Sigmoid colon (tissue), 6 donors: ENCODE measurements at regions not wholly inside any gene's neighbourhood (a gene's known extent, or its start where the extent isn't known, plus 50 kb on each side); places are given as distances from the start of the nearest gene placed in this dataset.

Experiments
- DNase-seq: peaks from one replicate; pipeline ENCODE4 v3.0.0-alpha.2; 2019
- H3K27ac ChIP-seq, 4 donors: fragments of 200-600 bp; sonication (generic); one replicate each; pipeline ENCODE4 v1.5.1; 2016 to 2019; ENCODE audit warnings: mild to moderate bottlenecking in 1 of 4
- H3K27me3 ChIP-seq, 3 donors: fragments of 200-600 bp; sonication (generic); one replicate each; pipeline ENCODE4 v1.5.1; 2019; ENCODE audit warnings: mild to moderate bottlenecking in 1 of 3
- H3K36me3 ChIP-seq, 4 donors: fragments of 200-600 bp; sonication (generic); one replicate each; pipeline ENCODE4 v1.5.1; 2016 to 2019
- H3K4me1 ChIP-seq, 4 donors: fragments of 200-600 bp; sonication (generic); one replicate each; pipeline ENCODE4 v1.5.1; 2017 to 2019
- H3K4me3 ChIP-seq, 4 donors: fragments of 200-600 bp; sonication (generic); one replicate each; pipeline ENCODE4 v1.5.1; 2017 to 2019; ENCODE audit warnings: mild to moderate bottlenecking in 2 of 4, moderate library complexity in 1 of 4
- H3K9me3 ChIP-seq, 4 donors: fragments of 200-600 bp in 3 of 4; sonication (generic) in 3 of 4; one replicate each; pipeline versions ENCODE4 v1.5.1 to v1.6.1; 2013 to 2019
- EP300 ChIP-seq, 4 donors: sonication (generic); formaldehyde crosslinking; IDR thresholded peaks; one replicate each; pipeline ENCODE4 v1.6.1; 2017; ENCODE audit warnings: antibody characterized with exemption in 4 of 4
- POLR2A ChIP-seq, 2 donors: fragments of 450-650 bp; IDR thresholded peaks; one replicate each; pipeline ENCODE4 v1.6.1; 2016; ENCODE audit warnings: antibody characterized with exemption in 2 of 2, mild to moderate bottlenecking in 2 of 2, moderate library complexity in 2 of 2
- POLR2AphosphoS5 ChIP-seq, 4 donors: sonication (generic); formaldehyde crosslinking; IDR thresholded peaks; one replicate each; pipeline ENCODE4 v1.6.1; 2017; ENCODE audit warnings: antibody characterized with exemption in 4 of 4
- WGBS, 2 donors: extraction: QIAGEN DNeasy Blood & Tissue Kit; methylation state at CpG; one replicate each; pipeline ENCODE4 v1.1.7; 2013; 5-methylcytosine and 5-hydroxymethylcytosine counted together
- intact Hi-C: fragments of 100-400 bp; cut with DNase I; formaldehyde crosslinking; loops from one replicate; pipeline ENCODE4 v1.15.1; 2023
- TF ChIP-seq, protein P1 (sequence below), 4 experiments: fragments of 450-650 bp in 3 of 4; fragments of 200-600 bp in 1 of 4; IDR thresholded peaks; one replicate each; pipeline ENCODE4 v1.5.1; 2016 to 2019; ENCODE audit warnings: antibody characterized with exemption in 4 of 4, mild to moderate bottlenecking in 3 of 4, moderate library complexity in 2 of 4
- donor health status: healthy with polysubstance abuse.
- donor health status: healthy.

DNA sequence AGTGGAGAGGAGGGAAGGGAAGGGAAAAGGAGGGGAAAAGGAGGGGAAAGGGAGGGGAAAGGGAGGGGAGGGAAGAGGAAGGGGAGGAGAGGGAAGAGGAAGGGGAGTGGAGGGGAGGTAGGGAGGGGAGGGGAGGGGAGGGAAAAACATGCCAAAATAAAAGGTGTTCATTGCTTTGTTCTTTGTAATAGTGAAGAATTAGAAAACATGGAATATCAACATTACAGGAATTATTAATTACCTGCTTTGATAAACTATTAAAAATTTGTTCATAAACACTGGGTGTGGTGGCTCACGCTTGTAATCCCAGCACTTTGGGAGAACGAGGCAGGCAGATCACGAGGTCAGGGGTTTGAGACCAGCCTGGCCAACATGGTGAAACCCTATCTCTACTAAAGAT, 579.2 kb downstream of the MED13L start:
- Histone ChIP-seq H3K27ac (no peak overlapping the region), H3K27me3 (peaks cover 0 to 16% (median 0%) of the 10 kb centered on the region in 3 donors), H3K4me3 (no peak overlapping the region), H3K9me3 (no peaks in the 10 kb centered on the region), H3K36me3 (no peaks in the 10 kb centered on the region), H3K4me1 (peaks cover 0 to 8% (median 8%) of the 10 kb centered on the region in 4 donors)
- intact Hi-C loops, result no loop called here
- TF ChIP-seq, protein P1, sequence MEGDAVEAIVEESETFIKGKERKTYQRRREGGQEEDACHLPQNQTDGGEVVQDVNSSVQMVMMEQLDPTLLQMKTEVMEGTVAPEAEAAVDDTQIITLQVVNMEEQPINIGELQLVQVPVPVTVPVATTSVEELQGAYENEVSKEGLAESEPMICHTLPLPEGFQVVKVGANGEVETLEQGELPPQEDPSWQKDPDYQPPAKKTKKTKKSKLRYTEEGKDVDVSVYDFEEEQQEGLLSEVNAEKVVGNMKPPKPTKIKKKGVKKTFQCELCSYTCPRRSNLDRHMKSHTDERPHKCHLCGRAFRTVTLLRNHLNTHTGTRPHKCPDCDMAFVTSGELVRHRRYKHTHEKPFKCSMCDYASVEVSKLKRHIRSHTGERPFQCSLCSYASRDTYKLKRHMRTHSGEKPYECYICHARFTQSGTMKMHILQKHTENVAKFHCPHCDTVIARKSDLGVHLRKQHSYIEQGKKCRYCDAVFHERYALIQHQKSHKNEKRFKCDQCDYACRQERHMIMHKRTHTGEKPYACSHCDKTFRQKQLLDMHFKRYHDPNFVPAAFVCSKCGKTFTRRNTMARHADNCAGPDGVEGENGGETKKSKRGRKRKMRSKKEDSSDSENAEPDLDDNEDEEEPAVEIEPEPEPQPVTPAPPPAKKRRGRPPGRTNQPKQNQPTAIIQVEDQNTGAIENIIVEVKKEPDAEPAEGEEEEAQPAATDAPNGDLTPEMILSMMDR (IDR thresholded peaks at IDR 0.05), result no peak
- TF ChIP-seq POLR2A (IDR thresholded peaks at IDR 0.05), result no peak
- TF ChIP-seq EP300 (IDR thresholded peaks at IDR 0.05), result no peak
- no peak for TF ChIP-seq POLR2AphosphoS5 (IDR thresholded peaks at IDR 0.05)
- WGBS, 2 donors, result 62 to 85% methylated on average over 3 of the region's 3 CpGs
- DNase-seq, result no peak

DNA sequence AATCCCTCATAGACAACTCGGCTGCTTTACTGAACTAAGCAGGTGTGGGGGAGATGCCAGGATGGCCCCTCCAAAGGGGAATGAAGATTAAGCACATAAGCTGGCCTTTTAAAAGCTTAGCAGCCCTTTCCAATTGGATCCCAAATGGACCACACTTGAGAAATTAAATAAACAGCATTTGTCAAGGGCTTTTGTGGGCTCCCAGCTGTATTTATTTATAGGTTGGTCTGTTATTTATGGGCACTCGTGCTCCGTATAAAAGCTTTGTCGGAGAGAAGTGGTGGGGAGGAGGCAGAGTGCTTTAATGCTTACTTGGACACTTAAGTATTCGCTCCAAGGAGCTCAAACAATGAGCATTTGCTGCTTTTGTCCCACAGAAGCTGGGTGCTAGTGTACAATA, 580.2 kb downstream of the MED13L start:
- no peak for TF ChIP-seq POLR2A (IDR thresholded peaks at IDR 0.05)
- TF ChIP-seq, protein P1 (IDR thresholded peaks at IDR 0.05), result no peak
- no peak for TF ChIP-seq EP300 (IDR thresholded peaks at IDR 0.05)
- Histone ChIP-seq H3K4me1 (peaks cover 0 to 8% (median 8%) of the 10 kb centered on the region in 4 donors), H3K27me3 (peaks cover 0 to 14% (median 0%) of the 10 kb centered on the region in 3 donors), H3K36me3 (no peaks in the 10 kb centered on the region), H3K27ac (no peak overlapping the region), H3K4me3 (no peak overlapping the region), H3K9me3 (no peaks in the 10 kb centered on the region)
- intact Hi-C loops, result no loop called here
- 46 to 71% methylated on average over 5 of the region's 5 CpGs for WGBS, 2 donors
- no peak for DNase-seq

DNA sequence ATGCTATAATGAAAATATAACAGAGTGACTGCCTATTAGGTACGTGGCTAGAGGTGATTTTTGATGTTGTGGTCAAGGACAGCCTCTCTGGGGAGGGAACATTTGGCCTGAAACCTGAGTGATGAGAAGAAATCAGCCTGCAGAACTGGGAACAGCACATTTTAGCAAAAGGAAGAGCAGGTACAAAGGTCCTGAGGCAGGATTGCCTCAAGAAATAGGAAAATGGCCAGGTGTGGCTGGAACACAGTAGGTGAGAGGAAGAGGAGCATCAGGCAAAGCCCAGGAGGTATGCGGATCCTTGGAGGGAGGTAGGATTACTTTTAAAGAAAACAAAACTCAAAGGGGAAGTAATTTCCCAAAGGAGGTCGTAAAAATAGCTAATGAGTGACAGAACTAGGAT, 582.9 kb downstream of the MED13L start:
- WGBS, 2 donors, result 44 to 63% methylated on average over 3 of the region's 3 CpGs
- TF ChIP-seq, protein P1 (IDR thresholded peaks at IDR 0.05), result no peak
- TF ChIP-seq POLR2AphosphoS5 (IDR thresholded peaks at IDR 0.05) (no peak), EP300 (IDR thresholded peaks at IDR 0.05) (no peak), POLR2A (IDR thresholded peaks at IDR 0.05) (no peak)
- intact Hi-C loops, result no loop called here

DNA sequence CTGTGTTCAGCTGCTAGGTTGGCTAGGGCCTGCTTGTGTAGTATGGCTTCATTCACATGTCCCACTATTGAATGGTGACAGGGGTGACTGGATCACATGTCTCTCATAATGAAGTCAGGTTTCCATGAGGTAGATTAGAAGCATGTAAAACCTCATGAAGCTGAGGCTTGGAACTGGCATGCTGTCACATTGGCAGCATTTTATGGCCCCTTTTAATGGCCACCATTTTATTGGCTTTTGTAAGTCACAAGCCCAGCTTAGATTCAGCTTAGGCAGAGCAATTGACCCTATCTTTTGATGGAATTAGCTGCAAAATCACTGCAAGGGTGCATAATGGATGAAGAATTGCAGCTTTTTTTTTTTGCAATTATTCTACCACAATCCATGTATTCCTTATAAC, 583.5 kb downstream of the MED13L start:
- Histone ChIP-seq H3K36me3 (no peaks in the 10 kb centered on the region), H3K9me3 (no peaks in the 10 kb centered on the region), H3K27ac (no peak overlapping the region), H3K27me3 (peaks cover 0 to 6% (median 0%) of the 10 kb centered on the region in 3 donors), H3K4me3 (no peak overlapping the region), H3K4me1 (peaks cover 0 to 8% (median 8%) of the 10 kb centered on the region in 4 donors)
- no peak for DNase-seq
- intact Hi-C loops, result no loop called here
- TF ChIP-seq, protein P1 (IDR thresholded peaks at IDR 0.05), result no peak
- TF ChIP-seq POLR2A (IDR thresholded peaks at IDR 0.05) (no peak), POLR2AphosphoS5 (IDR thresholded peaks at IDR 0.05) (no peak), EP300 (IDR thresholded peaks at IDR 0.05) (no peak)

More for the DNA sequence above, 582.9 kb downstream of the MED13L start:
- no peak for DNase-seq
- peaks cover 0 to 6% (median 0%) of the 10 kb centered on the region in 3 donors for H3K27me3 ChIP-seq
- H3K36me3 ChIP-seq, result no peaks in the 10 kb centered on the region
- H3K9me3 ChIP-seq, result no peaks in the 10 kb centered on the region
- no peak overlapping the region for H3K27ac ChIP-seq
- peaks cover 0 to 8% (median 8%) of the 10 kb centered on the region in 4 donors for H3K4me1 ChIP-seq
- H3K4me3 ChIP-seq, result no peak overlapping the region

DNA sequence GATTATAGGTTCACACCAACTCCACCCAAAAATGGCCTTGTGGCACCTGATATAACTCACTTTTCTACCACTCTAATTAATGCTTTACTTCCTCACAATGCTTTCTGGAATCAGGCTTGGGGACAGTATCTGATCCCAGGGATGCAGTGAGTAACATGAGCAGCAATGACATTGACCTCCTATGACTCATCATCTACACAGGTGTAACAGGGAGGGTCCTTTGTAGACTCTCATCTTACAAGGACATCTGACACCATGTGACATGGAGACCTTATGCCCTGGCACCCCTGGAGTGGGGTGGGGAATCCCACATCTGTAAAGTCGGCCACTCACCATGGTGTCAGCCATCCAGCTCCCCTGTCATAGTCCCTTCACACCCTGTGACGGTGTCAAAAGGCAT, 586.4 kb downstream of the MED13L start:
- no peak for DNase-seq
- 87 to 89% methylated on average over 2 of the region's 2 CpGs for WGBS, 2 donors
- Histone ChIP-seq H3K9me3 (no peaks in the 10 kb centered on the region), H3K4me1 (peaks cover 0 to 8% (median 0%) of the 10 kb centered on the region in 4 donors), H3K27me3 (peaks cover 0 to 6% (median 0%) of the 10 kb centered on the region in 3 donors), H3K27ac (no peak overlapping the region), H3K4me3 (no peak overlapping the region), H3K36me3 (no peaks in the 10 kb centered on the region)
- intact Hi-C loops, result no loop called here
- TF ChIP-seq POLR2AphosphoS5 (IDR thresholded peaks at IDR 0.05) (no peak), POLR2A (IDR thresholded peaks at IDR 0.05) (no peak), EP300 (IDR thresholded peaks at IDR 0.05) (no peak)
- TF ChIP-seq, protein P1 (IDR thresholded peaks at IDR 0.05), result no peak
